Globus pallidus (tissue), 1 donor: ENCODE measurements at regions not wholly inside any gene's neighbourhood (a gene's known extent, or its start where the extent isn't known, plus 50 kb on each side); places are given as distances from the start of the nearest gene placed in this dataset.

ENCODE experiments used
- DNase-seq: peaks from one replicate; pipeline ENCODE4 v3.0.0-alpha.2; 2015; ENCODE audit warnings: low spot score

DNA sequence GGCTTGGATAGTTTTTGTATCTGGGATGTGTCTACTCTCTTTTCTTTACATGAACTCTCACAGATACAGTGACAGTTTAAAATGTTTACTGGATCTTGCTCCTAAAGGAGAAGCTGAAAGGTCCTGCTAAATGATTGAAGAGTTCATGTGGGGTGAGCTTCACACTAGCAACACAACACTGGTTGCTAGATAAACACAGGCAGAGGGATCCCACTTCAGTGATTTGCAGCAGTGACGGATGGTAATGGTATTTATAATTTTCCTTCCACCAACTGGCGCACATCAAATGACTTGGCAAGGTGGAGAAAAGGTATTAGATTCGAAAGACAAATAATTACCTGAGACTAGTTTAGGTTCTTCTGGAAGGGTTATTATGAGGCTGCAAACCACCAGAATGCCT lies 270.2 kb downstream of the TBX15 start:
- no peak for DNase-seq

- no peak for DNase-seq
These were observed 271.4 kb downstream of the TBX15 start for GRCh38 chr1:118716775-118717174.

GRCh38 chr1:118711356-118711755 lies 276.8 kb downstream of the TBX15 start:
- DNase-seq, result no peak

DNA sequence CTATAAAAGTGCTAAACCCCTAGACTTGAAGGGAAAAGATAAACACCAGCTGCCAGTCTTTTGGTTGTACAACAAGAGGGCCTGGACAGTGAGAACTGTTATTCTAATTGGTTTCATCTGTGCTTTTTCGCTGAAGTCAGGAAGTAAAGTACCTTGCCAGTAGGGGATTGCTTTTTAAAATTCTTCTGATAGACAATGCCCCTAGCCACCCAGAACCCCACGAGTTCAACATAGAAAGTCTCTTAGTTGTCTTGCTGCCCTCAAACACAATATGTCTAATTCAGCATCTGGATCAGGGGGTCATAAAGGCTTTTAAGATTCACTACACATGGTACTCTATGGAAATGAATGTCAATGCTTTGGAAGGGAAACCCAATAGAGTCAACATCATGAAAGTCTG lies 289.2 kb downstream of the TBX15 start:
- no peak for DNase-seq

DNA sequence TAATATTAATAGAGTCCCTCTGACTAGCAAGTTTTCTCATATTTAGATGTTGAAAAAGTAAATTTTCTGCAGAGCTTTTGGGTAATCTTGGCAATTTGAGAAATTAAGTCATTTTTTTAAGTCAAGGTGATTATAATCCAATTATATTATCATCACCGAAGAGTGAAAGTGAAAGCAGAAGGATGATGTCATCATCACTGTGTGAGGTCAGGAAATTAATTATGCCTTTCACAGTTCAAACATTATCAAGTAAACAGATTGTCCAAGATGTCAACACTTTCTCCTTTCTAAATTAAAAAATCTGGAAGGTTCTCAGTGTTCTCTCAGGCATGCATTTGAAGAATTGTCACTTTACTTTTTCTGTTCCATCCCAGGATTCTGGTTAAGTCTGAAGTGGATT lies 296.0 kb downstream of the TBX15 start:
- no peak for DNase-seq

DNA sequence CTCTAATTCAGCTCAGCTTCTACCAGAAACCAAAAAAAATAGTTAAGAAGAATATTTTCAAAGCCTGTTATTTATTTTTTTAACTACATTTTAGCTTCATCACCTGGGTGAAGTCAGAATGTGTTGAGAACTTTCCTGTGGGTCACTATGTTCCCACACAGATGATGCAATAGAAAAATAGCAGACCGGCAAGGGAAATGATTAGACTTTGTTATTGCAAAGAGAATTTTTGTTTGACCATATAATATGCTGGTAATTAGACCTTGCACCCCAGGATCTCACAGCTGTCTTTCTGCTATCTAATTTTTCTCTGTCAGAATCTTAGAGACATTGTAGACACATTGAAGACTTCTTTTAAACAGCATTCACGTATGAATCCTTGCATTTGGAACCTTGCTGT lies 299.3 kb downstream of the TBX15 start:
- no peak for DNase-seq

GRCh38 chr1:118661769-118662320 lies 326.3 kb downstream of the TBX15 start:
- DNase-seq, result no peak

- no peak for DNase-seq
These were observed 327.4 kb downstream of the TBX15 start for GRCh38 chr1:118660769-118661168.

- no peak for DNase-seq
These were observed 328.5 kb downstream of the TBX15 start for GRCh38 chr1:118659646-118660045.

DNA sequence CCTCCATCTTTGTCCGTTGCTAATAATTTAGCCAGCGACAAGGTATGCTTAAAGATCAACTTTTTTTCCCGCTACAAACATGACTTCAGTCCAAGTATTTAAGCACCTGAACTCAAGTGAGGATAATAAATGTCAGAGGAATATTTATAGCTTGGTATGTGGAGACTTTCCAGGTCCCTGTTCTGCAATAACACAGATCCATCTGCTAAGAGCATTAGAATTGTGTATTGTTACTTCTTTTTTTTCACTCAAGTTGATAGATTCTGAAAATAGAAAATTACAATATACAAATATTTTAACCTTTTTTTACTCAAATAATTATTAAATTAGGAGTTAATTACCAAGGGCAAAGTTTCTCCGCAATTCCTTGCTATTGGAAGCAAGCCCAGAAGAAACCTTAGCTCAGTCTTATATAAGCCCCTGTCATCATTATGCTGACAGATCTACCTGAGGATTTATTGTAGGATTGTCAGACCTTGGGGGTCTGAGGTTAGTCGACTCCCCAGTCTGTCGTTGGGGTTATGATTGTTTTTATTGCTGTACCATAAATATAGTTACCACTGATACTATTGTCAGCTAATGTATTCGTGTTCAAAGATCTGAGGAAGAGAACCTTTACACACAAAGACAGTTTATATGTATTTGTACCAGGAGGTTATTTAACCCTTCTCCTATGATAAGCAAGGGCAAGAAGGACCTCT lies 337.9 kb downstream of the TBX15 start:
- DNase-seq, result no peak

DNA sequence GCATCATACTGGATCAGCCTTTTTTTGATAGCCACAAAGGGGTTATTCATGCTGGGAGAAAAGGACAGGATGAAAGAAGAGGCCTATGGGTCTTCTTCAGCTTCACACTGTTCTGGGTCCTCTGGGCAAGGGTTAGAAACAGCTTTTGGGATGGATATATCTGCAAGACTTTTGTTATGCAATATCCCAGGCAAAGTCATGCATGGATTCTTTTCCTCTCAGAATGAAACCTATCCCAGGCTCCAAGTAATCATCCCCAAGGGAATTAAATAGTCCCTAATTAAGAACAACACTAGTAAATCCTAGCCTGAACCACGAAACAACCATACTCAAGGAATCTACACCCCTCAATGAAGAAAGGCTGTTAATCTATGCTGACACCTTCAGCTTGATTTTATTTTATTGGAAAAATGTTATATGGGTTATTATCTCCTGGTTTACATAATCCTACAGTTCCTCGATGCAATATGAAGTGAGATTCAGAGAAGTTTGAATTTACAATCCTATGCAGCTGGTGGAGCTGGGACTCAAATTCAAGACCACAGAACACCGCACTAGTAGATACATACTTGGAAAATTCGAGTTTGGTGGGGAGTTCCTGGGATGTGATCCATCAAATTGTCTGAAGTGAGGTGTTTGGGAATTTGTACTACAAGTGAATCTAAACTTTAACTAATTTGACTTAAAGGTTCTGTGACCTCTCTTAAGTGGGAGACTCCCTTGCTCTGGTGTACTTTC lies 338.6 kb downstream of the TBX15 start:
- DNase-seq, result no peak

GRCh38 chr1:118636004-118636403 lies 352.1 kb downstream of the TBX15 start:
- DNase-seq, result no peak

GRCh38 chr1:118627435-118627834 lies 360.7 kb downstream of the TBX15 start:
- no peak for DNase-seq

DNA sequence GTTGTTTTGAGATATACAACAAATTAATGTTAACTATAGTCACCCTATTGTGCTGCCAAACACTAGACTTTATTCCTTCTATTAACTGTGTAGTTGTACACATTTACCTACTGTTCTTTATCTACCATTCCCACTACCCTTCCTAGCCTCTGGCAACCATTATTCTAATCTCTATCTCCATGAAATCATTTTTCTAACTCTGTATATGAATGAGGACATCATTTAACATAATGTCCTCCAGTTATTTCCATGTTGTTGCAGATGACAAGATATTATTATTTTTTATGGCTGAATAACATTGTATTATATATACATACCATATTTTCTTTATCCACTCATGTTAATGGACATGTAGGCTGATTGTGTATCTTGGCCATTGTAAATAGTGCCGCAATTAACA lies 366.3 kb downstream of the TBX15 start:
- no peak for DNase-seq

- DNase-seq, result no peak
These were observed 369.4 kb downstream of the TBX15 start for GRCh38 chr1:118618618-118619340.

DNA sequence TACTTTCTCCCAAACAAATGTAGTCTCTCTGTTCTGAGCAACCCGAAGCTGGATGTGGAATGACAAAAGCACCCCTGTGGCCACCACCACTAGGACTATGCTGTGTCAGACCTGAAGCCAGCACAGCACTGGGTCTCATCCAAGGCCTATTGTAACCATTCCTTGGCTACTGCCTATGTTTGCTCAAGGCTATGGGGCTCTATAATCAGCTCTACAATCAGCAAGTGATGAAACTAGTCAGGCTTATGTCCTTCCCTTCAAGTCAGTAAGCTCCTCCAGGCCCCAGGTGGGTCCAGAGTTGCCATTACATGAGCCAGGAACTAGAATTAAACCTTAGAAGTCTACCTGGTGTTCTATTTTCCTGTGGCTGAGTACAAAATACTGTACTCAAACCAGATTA lies 370.2 kb downstream of the TBX15 start:
- no peak for DNase-seq

DNA sequence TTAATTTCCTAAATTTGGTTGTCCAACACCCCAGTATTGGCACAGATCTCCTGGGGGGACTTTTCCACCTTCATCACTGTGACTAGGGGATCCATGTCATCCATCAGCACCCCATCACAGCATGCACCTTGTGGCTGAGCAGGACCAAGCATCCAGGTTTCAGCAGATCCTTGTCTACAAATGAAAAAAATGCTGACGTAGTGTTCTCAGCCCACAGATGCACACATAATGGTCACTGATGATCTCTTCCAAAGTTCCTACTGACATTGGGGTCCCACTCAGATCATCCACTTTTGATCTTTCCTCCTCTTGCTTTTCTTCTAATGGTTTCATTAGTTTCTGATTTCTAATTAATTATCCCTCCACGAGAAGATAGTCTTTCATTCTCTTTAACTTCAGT lies 373.1 kb downstream of the TBX15 start:
- DNase-seq, result no peak

DNA sequence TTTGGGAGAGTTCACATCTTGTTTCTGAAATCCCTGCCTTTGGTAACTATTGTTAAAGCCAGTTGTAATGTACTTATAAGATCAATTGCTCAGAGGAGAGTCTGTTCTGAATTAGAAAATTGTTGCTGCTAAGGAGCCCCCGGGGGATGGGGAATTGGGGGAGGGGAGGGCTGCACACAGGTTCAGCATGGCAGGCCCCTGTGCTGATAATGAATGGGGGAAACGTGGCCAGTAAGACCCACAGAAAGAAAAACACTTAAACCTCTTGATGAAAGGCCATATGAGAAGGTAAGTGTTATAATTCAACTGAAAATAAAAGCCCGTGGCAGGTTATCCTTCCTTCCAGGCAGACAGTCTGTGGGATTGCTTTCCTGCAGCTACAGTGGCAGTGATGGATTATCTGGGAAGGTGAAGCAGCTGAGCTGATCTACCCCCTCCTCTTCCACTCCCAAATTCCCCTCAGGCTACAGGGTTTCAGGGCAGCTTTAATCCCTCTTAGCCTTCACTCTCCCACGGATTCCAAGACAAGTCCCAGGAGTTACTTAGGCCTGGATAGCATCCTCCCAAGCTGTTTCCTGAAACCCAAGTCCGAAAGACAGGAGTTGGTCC lies 398.8 kb downstream of the TBX15 start:
- no peak for DNase-seq

- no peak for DNase-seq
These were observed 399.6 kb downstream of the TBX15 start for GRCh38 chr1:118588566-118588965.

DNA sequence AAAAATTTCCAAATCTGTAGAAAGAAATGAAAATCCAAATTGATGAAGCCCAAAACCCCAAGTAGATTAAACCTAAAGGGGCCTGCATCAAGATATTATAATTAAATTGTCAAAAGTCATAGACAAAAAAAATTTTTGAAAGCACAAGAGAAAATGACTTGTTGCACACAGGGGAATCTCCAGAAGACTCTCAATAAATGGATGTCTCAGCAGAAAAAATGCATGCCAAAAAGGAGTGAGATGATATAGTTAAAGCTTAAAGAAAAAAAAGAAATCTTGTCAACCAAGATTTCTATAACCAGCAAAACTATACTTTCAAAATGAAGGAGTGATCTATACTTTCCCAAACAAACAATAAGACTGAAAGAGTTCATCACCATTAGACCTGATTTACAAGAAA lies 393.2 kb upstream of the SPAG17 start:
- no peak for DNase-seq

- no peak for DNase-seq
These were observed 390.0 kb upstream of the SPAG17 start for GRCh38 chr1:118575060-118575459.

DNA sequence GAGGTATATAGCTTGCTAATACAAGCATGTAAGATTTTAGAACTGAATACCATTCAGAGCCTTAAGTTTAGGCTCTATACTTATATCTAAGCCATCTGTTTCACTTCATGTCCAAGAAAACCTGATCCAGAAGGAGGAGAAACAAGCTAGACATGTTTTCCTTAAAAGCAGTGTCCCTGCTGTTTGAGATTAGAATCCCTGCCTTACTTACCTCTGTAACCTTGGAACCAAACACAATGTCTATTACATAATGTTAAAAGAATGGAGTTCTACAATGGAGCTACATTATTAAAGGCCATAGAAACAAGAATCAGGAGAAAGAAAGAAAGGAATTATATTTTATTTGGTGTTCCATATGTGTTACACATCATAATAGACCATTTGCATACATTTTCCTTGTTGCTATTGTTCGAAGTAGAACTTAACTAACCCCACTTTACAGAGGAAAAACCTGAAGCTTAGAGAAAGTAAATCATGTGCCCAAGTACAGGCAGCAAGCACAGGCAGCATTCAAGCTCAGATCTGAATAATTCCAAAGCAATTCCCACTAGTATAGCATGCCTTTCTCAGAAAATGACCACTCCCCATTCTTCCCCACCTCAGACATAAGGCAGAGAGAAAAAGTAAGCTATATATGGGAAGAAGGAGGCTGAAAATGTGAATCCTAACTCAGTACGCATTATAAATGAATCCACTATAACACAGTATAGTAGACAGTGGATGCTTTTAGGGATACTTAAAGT lies 380.1 kb upstream of the SPAG17 start:
- no peak for DNase-seq
